HG02642 (cell line): ENCODE measurements at regions not wholly inside any gene's neighbourhood (a gene's known extent, or its start where the extent isn't known, plus 50 kb on each side); places are given as distances from the start of the nearest gene placed in this dataset.
"Not testable (repeated sequence)": the region's sequence is repeated elsewhere in the genome, so short reads cannot be mapped to it uniquely, and the experiment has no call there.

ENCODE experiments used
- ATAC-seq: cut with Tn5 transposase; IDR thresholded peaks from one replicate; pipeline ENCODE4 v1.9.1; 2021; ENCODE audit warnings: mild to moderate bottlenecking; ENCODE audit not compliant: unreplicated experiment, poor library complexity

DNA sequence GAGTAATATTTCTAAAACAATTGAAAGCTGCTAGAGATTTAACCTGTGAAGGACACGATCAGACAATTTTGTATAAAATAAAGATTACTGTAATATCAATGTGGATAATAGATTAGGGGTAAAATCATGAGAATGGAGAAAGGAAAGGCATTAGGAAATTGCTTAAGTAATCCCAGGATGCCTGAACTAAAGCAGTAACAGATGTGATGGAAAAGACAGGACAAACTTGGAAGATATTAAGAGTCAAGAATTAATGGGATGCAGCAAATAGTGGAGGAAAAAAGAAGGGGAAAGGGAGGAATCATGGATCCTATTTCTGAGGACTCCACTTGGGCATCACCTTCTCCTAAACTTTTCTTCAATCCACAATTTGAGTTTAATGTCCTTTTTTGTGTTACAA lies 437.1 kb upstream of the PMFBP1 start:
- ATAC-seq, result no peak

DNA sequence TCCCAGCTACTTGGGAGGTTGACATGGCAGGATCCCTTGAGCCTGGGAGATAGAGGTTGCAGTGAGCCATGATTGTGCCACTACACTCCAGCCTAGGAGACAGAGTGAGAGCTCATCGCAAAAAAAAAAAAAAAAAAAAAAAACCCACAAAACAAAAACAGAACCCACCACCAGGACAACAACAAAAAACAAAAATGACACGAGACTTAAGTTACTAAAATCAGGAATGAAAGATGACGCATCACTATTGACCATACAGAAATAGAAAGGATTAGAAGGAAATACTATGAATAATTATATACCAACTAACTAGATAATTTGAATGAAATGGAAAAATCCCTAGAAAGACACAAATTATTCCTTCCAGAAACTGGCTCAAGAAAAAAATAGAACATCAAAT lies 432.4 kb upstream of the PMFBP1 start:
- no peak for ATAC-seq

DNA sequence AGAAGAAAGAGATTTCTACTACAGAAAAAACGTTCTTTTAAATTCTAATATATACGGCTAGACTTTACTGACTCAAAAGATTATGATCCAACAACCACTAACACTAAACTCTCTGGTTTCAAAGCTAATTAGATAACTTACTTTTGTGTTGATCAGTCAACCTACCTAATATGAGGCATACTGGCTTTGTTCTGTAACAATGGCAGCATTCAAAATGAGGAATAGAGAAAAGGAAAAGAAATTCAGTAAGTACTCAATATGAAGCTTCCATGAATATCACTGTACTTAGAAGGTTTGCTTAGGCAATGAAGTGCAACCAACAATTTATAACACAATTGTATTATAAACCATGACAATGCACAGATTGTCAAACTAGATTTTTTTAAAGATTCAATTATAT lies 430.5 kb upstream of the PMFBP1 start:
- ATAC-seq, result no peak

DNA sequence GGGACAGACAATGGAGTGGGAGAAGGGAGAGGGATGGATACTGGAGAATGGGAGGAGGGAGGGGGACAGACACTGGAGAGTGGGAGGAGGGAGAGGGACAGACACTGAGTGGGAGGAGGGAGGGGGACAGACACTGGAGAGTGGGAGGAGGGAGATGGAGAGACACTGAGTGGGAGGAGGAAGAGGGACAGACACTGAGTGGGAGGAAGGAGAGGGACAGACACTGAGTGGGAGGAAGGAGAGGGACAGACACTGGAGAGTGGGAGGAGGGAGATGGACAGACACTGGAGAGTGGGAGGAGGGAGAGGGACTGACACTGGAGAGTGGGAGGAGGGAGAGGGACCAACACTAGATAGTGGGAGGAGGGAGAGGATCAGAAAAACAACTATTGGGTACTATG lies 426.7 kb upstream of the PMFBP1 start:
- ATAC-seq, result no peak

DNA sequence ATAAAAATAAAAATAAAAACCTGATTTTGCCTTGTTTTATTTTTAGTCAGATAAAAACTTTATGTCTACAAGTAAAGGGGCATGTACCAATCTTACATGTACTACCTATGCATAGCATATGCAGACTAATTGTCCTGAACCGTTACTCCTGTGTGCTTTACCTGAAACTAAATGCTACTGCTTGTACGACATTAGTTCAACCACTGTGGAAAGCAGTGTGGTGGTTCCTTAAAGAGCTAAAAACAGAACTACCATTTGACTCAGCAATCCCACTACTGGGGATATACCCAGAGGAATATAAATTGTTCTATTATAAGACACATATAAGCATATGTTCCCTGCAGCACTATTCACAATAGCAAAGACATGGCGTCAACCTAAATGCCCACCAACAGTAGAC lies 426.0 kb upstream of the PMFBP1 start:
- no peak for ATAC-seq

DNA sequence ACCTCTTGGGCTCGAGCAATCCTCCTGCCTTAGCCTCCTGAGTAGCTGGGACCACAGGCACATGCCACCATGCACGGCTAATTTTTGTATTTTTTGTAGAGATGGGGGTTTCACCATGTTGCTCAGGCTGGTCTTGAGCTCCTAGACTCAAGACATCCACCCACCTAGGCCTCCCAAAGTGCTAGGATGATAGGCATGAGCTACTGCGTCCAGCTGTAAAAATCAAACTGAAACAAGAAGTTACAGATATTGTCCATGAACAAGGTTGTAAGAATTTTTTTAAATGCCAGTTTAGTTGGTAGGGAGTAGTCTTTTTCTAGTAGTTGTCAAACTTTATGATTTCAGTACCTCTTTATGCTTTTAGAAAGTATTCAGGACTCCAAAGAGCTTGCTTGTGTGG lies 424.4 kb upstream of the PMFBP1 start:
- no peak for ATAC-seq

DNA sequence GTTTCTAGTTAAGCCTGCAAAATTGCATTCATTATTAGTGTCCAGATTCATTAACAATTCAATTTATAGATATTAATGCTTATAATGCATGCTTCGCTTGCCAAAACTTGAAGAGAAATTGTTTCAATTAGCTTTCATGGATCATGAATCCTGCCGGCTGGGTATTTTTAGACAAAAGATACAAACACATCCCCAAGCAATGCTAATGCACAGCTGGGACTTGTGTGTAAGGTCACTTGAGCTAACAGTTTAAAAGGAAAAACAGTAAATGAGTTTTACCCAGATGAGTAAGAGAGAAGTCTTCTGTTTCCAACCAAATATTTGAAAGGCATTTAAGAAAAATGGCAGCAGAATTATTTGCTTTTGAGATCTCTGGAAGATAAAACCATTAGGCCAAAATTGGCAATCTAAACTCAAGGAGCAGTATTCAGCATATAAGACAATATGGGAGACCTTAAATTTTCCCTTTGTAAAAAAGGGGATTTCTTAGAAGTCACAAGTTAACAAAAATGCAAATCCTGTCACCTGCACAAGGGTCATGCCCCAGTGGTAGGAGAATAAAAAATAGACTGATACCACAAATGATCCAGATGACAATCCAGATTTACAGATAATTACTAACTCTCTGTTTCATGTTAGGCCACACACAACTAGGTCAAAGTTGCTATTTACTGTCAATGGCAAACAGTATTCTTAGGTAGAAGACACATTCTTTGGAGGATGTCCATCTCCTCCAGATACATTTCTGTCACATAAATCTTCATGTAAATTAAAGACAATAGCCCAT lies 418.4 kb upstream of the PMFBP1 start:
- peak; percentile 89 for ATAC-seq

DNA sequence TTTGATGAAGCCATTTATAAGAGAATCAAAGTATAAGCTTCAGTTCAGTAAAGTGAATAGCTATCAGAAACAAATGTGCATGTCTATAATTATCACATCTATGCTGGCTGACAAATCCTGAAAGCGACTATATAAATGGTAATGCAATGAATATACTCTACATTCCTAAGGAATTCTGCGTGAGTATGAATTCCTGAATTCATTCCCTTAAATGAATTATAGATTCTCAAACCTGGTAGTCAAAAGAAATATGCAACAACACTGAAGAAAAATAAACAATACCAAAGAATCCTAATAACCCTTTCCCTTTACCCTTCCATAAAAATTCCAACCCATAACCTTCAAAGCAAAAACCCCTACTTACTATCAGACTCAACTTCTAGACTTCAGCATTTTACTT lies 416.6 kb upstream of the PMFBP1 start:
- no peak for ATAC-seq

DNA sequence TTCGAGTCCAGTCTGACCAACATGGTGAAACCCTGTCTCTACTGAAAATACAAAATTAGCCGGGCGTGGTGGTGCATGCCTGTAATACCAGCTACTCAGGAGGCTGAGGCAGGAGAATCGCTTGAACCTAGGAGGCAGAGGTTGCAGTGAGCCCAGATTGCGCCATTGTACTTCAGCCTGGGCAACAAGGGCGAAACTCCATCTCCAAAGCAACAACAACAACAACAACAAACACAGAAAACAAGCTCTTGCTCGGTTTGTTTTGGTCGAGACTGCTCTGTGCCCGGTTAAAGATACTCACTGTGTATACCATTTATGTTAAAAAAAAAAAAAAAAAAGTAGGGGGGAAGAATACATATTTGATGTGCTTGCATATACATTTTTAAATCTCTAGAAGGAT lies 406.1 kb upstream of the PMFBP1 start:
- ATAC-seq, result not testable (repeated sequence)

DNA sequence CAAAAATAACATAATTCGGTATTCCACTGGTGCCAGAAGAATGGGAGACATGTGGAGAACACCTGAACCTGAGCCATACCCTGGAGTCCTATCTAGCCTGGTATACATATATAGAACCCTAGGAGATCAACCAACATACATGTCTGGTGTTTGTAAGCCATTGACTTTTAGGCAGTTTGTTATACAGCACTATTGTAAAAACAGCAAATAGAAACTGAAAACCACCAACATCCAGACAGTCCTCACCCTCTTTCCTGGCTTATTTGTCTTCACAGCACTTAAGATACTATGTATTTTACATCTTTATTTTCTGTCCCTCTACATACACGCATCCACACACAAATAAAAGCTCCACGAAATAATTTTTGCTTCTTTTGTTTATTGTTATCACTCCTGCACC lies 404.2 kb upstream of the PMFBP1 start:
- ATAC-seq, result no peak

DNA sequence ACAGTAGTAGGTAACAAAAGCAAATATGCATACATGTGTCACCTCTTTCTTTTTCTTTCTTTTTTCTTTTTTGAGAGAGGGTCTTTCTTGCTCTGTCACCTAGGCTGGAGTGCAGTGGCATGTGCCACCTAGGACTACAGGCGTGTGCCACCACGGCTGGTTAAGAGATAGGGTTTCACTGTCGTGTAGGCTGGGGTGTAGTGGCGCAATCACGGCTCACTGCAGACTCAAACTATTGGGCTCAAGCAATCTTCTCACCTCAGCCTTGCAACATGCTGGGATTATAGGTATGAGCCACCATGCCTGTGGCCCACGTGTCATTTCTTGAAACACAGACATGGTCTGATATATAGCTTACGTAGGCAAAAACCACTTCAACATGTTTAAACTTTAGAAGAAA lies 397.7 kb upstream of the PMFBP1 start:
- ATAC-seq, result no peak

DNA sequence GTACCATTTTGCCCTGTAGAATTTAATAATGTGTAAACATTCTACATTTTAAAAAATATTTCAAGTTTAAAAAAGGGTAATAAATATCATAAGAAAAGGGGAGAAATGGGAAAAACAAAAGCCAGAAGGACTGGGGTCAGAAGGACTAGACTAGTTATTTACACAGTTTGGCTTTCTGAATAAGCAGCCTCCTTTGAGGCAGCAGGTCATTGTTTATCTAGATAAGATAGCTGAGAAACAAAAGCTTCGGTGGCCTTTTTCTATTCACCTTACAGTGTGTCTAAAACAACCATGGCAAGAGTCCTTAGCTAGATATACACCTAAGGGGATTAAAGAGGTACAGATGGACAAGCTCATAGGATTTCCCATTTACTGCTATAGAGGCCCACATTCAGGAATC lies 396.5 kb upstream of the PMFBP1 start:
- ATAC-seq, result no peak

DNA sequence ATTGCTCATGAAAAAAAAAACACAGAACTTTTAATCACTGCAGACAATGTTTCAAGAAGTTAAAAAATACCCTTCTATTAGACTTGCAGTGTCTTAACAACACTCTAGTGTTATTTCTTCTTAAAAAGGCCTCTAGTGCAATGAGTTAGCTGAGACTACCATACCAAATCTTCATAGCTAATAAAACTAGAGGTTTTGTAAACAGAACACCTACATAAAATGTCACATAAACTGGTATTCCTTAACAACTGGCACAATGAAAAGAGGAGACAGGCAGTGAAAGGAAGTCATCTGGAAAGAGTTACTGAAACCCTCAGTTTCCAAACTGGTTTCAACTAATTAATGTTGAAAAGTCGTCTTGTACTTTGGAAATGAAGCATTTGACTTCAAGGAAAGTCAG lies 394.2 kb upstream of the PMFBP1 start:
- no peak for ATAC-seq

DNA sequence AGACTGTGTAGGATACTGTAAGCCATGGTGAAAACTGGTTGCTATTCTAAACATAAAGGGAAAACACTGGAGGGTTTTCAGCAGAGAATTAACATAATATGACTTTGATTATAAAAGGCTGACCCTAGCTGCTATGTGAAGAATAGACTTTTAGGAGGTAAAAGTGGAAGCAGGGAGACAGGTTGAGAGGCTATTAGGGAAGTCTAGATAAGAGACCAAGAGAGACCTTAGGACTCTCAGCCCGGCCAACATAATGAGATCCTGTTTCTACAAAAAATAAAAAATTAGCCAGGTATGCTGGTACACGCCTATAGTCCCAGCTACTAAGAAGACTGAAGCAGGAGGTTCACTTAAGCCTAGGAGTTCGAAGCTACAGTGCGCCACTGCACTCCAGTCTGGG lies 393.2 kb upstream of the PMFBP1 start:
- no peak for ATAC-seq

DNA sequence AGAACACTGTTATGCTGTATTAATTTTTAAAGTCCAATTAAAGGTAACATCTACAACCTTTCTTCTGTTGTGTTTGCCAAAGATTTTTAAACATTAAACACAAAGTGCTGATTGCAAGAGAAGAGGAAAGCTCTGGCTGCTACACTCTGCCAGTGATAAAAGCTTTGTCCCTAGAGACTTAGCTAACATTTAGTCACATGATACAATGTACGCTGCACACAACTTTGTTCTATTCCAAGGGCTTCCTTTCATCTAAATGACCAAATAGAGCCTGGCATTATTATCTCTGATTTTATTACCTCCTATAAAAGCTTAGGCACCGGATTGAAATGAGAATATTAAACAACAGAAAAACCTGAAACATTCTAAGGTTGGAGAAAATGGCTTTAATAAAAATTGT lies 388.7 kb upstream of the PMFBP1 start:
- no peak for ATAC-seq

DNA sequence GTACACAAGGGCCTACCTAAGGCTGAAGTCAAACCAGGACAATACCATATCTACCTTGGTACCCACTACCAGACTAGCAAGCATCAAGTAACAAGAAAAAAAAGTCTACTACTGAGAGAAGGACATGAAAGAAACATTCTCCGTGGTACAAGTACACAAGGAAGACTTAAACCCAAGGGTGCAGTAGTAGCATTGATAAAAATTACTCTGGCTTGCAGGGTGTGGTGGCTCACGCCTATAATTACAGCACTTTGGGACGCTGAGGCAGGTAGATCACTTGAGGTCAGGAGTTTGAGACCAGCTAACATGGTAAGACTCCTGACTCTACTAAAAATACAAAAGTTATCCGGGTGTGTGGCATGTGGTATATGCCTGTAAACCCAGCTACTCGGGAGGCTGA lies 386.5 kb upstream of the PMFBP1 start:
- no peak for ATAC-seq

DNA sequence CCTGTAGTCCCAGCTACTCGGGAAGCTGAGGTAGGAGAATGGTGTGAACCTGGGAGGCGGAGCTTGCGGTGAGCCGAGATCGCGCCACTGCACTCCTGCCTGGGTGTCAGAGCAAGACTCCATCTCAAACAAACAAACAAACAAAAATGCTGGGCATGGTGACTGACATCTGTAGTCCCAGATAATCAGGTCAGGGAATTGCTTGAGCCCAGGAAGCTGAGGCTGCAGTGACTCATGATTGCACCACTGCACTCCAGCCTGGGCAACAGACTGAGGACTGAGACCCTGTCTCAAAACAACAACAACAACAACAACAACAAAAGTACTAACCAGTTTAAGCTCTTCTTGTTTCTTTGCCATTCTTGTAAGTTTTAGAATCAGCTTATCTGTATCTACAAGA lies 383.0 kb upstream of the PMFBP1 start:
- no peak for ATAC-seq

DNA sequence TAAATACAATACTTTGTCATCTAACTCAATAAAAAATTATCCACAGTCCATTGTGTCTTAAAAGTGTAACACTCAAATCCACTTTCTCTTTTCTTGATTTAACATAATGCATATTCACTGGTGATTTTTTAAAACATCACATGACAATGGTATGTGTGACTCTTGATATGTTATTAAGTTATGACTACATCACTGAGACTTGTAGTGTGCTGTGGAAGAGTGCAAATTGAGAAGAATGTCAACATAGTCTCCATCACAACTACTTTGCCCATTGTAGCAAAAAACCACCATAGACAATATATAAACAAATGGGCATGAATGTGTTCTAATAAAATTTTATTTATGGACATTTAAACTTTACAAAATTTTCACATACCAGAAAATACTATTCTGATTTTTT lies 380.7 kb upstream of the PMFBP1 start:
- ATAC-seq, result no peak

DNA sequence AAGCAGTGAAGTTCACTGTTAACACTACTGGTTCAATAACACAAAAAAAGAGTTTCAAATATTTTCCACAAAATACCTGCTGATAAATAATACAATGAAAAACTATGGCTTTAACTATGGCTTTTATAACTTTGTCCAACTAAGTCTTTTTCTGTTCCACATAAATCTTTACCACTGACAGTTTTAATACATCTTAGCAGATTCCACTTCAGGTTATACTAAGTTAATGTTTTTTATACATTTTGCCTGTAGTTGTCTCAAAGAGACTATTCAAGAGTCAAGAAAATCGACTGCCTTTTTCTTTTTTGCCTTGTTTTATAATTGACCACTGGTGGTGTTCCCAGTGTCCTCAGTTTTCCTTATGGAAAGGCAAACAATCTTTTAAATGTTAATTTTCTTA lies 379.7 kb upstream of the PMFBP1 start:
- ATAC-seq, result no peak

DNA sequence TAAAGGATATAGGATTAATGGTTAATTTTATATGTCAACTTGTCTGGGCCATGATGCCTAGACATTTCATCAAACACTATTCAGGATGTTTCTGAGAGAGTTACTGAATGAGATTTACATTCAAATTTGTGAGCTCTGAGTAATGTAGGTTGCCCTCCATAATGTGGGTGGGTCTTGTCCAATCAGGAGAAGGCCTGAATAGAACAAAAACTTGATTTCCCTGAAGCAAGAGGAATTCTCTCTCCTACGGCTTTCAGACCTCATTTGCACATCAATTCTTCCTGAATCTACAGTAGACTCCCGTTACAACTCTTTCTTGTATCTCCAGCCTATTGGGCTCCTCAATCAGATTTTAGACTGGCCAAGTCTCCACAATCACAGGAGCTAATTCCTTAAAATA lies 377.9 kb upstream of the PMFBP1 start:
- no peak for ATAC-seq

DNA sequence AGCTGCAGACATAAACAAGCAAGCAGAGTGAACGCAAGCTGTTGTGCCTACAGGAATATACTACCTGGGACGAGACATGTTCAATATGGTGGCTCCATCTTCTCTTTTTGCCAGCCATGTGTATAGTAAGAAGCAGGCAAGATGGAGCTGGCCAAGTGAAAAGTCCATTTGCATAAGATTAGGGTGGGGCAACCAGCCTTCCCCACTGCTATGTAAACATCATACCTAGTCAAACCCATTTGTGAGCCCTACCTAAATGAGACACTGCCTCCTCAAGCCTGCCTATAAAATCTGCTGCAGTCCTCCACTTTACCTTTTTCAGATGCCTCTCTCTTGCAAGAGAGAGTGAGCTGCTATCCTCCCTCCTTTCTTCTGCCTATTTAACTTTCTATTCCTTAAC lies 370.1 kb upstream of the PMFBP1 start:
- ATAC-seq, result no peak

DNA sequence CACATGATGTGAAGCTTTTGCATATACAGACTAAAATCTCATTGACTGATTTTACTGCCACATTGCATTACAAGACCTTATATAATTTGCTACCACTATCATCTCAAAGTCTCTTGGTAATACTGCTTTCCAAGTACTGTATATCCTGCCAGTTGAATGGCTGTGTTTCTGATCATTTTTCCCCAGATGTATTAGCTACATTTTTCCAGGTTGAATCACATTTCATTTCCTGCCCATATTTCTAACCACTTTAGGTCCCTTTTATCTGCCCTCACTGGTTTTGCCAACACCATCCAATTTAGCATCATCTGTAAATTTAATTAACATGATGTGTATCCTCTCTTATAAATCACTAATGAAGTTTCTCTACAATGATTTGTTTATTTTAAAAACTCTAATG lies 365.7 kb upstream of the PMFBP1 start:
- no peak for ATAC-seq
